Colon (tissue), 2 donors: ENCODE measurements at regions not wholly inside any gene's neighbourhood (a gene's known extent, or its start where the extent isn't known, plus 50 kb on each side); places are given as distances from the start of the nearest gene placed in this dataset.
A peak's percentile ranks its signal among the peaks of the same experiment; 100 is the strongest.

ENCODE experiments used
- FAIRE-seq: peaks from 2 replicates; lab custom pipeline; 2012; peaks lifted over from hg19 to GRCh38; lab: Jason Lieb, UNC
- donor health status: control.
- donor health status: control.

- FAIRE-seq: no peak
Observed at GRCh38 chr2:54360055-54360792, 95.9 kb upstream of the SPTBN1 start.

GRCh38 chr2:54364409-54364808 is 91.7 kb upstream of the SPTBN1 start:
- no peak for FAIRE-seq

DNA sequence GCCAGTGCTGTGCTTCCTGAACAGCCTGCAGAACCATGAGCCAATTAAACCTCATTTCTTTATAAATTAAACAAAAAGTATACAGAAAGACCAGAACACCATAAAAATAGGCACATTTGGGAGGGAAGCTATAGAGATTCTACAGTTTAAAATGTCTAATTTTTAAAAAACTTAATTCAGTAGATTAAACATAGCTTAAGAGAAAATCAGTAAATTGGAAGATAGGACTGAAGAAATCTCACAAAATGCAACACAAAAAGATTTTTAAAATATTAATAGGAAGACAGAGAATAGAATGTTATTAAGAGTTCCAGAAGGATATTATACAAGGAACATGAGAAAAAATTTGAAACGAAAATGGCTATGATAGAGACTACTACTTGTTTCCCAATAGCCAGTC is 90.5 kb upstream of the SPTBN1 start:
- no peak for FAIRE-seq

- FAIRE-seq: peak; percentile 14
Observed at GRCh38 chr2:54366487-54367280, 89.4 kb upstream of the SPTBN1 start.

DNA sequence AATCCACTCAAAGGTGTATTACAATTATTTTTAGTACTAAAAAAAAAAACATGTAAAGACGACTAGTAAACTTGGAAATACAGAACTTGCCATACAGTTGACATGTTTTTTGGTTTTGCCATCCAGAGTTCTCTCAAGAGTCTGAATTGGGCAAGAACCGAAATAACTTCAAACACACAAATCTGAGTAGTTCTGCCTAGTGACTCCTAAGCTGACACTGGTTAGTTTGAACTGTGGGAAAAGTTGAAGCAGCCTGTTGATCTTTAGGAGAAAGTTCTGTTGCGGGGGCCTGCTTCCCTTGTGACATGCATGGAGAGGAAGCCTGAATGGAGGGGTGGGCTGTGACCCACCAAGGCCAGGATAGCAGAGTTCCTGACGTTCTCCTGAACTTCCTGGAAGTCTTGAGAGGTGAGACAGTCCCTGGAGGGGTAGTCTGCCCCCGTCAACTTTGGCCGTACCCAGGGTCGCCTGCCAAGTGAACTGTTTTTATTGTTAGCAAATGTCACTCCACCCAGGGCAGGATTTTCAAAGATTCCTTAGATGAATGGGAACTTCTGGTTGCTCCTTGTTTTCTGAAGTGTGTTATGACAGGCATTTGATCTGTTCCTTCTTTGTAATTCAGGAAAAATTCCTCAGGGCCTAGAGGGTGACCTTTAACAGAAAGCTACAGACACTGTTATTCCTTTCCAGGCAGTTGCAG is 85.6 kb upstream of the SPTBN1 start:
- FAIRE-seq: no peak

DNA sequence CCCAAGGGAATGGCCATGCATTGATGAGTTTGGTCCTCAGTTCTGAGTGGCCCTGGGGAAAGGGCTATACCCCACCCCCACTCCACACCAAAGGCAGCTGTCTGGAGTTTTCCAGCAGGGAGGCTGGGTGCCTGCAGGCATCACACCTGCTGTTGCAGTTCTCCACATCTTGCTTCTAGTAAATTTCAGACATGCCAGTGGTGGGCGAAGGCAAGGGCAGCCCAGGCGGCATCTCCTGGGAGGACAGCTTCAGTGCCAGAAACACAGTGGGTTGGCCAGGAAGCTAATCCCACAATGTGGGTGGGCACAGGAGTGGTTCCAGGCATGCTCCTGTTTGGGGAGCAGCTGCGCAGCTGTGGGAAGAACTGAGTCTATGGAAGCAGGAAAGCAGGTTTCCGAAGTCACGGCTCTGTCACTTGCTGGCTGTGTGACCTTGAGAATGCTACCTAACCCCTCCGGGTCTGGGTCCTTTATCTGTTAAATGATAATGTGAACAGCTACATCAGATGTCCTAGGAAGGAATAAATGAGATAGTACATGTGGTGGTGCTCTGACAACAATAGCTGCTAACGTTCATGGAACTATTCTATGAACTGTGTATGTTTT is 84.6 kb upstream of the SPTBN1 start:
- FAIRE-seq: no peak

DNA sequence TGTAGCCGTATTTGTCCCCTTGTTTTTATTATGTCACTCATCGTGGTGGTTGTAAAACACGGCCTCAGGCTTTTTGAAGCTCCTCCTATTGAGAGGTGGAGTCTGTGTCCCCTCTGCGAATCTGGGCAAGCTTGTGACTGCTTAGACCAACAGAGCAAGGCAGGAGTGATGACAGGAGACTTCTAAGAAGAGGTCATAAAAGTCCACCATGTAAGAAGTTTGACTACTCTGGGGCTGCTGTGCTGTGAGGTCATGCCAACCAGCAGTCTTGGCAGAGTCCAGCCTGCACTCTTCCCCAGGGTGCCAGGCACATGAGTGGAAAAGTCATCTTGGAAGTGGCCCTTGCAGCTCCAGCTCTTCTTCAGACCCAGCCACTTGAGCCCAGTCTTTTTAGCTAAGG is 83.8 kb upstream of the SPTBN1 start:
- no peak for FAIRE-seq

DNA sequence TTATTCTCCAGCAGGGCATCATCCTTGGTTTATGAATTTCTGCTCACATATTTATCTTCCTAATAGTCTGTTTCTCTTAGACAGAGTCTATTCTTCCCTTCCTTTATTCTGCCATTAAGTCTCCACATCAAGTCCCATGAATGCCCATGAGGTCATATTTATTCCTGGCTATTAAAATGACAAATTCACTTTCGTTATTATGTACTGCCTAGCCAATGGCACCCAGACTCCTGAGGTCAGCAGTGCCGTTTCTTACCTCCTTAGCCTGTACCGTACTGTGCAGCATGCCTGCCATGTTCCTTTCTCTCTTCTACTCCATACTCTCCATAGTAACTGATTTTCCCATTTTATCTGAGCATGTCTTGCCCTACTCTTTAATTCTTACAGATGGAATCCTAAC is 82.3 kb upstream of the SPTBN1 start:
- FAIRE-seq: no peak

DNA sequence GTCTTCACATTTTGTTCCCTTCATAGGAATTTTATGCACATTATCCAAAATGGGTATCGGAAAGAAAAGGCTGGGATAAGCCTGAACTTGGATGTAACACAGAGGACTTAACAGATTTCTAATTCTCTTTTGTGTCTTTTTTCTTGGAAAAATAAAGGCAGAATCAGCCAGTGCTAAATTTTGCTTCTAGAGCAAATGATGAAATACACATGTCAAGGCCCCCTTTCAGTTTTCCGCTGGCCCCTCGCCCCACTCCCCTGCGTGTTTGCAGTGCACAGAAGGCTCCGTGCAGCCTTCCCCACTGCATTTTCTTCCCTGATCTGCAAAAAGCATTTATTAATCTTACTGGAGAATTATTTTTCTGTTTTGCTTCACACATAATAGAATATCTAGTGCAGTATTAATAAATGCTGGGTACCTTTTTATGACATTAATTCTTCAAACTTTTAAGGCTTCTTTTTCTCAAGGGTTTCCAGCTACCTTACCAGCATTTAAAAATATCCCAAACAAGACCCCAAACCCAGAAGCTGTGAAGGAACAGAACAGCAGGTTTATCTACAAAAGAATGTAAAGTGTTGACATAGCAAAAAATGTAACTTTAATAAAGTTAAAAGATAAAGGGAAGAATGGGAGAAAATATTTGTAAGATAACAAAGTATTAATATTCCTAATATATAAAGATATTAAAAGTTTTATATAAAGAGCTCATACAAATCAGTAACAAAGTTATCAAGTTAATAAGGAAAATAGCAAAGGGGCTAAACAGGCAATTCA is 81.3 kb upstream of the SPTBN1 start:
- FAIRE-seq: no peak

GRCh38 chr2:54377451-54377850 is 78.7 kb upstream of the SPTBN1 start:
- no peak for FAIRE-seq

- FAIRE-seq: no peak
Observed at GRCh38 chr2:54377901-54378493, 78.1 kb upstream of the SPTBN1 start.

- FAIRE-seq: no peak
Observed at GRCh38 chr2:54380670-54381069, 75.5 kb upstream of the SPTBN1 start.

DNA sequence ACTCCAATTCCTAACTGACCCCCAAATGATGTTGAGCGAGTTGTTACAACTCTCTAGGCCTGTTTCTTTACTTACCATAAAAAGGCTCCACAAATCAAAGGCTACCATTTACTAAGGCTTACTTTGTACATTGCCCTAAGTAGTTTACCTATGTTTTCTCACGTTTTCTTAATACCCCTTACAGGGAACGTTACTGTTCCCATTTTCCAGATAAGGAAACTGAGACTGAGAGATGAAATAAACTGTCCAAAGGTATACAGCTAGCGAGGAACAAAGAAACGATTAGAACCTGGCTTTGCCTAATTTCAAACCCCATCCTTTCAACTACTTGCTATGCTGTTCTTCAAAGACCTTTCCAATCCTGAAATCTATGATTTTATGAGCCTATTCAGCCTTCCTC is 74.8 kb upstream of the SPTBN1 start:
- FAIRE-seq: no peak

DNA sequence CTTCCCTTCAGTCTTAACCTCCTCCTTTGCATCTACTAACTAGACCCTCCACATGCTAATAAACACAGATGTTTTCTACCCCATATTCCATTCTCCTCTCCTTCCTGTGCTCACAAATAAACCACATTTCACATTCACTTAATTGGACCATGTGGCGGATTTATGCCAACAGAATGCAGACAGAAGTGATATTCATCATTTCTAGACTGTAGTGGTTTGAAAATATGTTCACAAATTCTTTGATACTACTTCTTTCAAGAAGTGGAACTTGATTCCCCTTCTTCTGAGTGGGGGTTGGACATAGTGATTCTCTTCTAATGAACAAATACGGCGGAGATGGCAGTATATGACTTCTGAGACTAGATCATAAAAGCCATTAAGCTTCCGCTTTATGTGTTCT is 73.5 kb upstream of the SPTBN1 start:
- no peak for FAIRE-seq

GRCh38 chr2:54384301-54385203 is 71.6 kb upstream of the SPTBN1 start:
- FAIRE-seq: no peak

GRCh38 chr2:54385271-54385670 is 70.9 kb upstream of the SPTBN1 start:
- FAIRE-seq: no peak

DNA sequence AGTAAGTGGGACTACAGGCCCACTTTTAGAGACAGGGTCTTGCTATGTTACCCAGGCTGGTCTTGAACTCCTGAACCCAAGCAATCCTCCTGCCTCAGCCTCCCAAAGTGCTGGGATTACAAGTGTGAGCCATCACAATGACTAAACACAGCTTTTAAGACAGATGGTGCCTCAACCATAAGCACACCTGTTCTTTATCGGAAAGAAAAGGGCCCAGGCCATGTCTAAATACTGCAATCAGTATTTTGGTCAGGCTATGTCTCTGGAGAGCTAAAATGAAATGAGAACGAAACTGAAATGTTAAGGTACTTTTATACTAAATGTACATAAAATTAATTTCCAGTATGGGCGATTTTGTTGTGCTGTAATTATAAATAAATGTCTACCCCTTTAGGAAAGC is 69.5 kb upstream of the SPTBN1 start:
- no peak for FAIRE-seq

- FAIRE-seq: no peak
Observed at GRCh38 chr2:54387059-54387991, 68.8 kb upstream of the SPTBN1 start.

- no peak for FAIRE-seq
Observed at GRCh38 chr2:54388076-54388475, 68.1 kb upstream of the SPTBN1 start.
